Mucosa of descending colon (tissue), 3 donors: ENCODE measurements at regions not wholly inside any gene's neighbourhood (a gene's known extent, or its start where the extent isn't known, plus 50 kb on each side); places are given as distances from the start of the nearest gene placed in this dataset.

Experiments used
- ATAC-seq: fragments of 200-7000 bp; cut with Tn5 transposase; one replicate; pipeline ENCODE4 v1.9.1; 2020; ENCODE audit warnings: mild to moderate bottlenecking, moderate library complexity
- DNase-seq, 3 donors: peaks; one replicate each; pipeline ENCODE4 v3.0.0-alpha.2; 2020
- H3K36me3 ChIP-seq: fragments of 200-600 bp; one replicate; pipeline ENCODE4 v1.8.0; 2021; ENCODE audit warnings: low read depth, mild to moderate bottlenecking
- H3K4me1 ChIP-seq: fragments of 200-600 bp; one replicate; pipeline ENCODE4 v1.8.0; 2021; ENCODE audit warnings: low read depth, mild to moderate bottlenecking
- H3K4me3 ChIP-seq: fragments of 200-600 bp; one replicate; pipeline ENCODE4 v1.8.0; 2021; ENCODE audit warnings: mild to moderate bottlenecking
- H3K9me3 ChIP-seq: fragments of 200-600 bp; one replicate; pipeline ENCODE4 v1.8.0; 2021; ENCODE audit warnings: mild to moderate bottlenecking
- intact Hi-C, 2 donors: fragments of 100-400 bp; cut with DNase I in 1 of 2; cut with micrococcal nuclease in 1 of 2; formaldehyde crosslinking; loops; one replicate each; pipeline versions ENCODE4 v1.11.0 to v1.11.1; 2022; cut with DNase I, micrococcal nuclease
- TF ChIP-seq, protein P1 (sequence below): fragments of 200-600 bp; IDR thresholded peaks from one replicate; pipeline ENCODE4 v1.8.0; 2022; ENCODE audit warnings: antibody characterized with exemption, mild to moderate bottlenecking
- donor health status: DM: no; HTN: no; CAD: no; lungs with moderate emphysema.
- donor health status: DM: no; HTN: no; CAD: no.
- donor health status: DM: no; HTN: yes; CAD: no.

DNA sequence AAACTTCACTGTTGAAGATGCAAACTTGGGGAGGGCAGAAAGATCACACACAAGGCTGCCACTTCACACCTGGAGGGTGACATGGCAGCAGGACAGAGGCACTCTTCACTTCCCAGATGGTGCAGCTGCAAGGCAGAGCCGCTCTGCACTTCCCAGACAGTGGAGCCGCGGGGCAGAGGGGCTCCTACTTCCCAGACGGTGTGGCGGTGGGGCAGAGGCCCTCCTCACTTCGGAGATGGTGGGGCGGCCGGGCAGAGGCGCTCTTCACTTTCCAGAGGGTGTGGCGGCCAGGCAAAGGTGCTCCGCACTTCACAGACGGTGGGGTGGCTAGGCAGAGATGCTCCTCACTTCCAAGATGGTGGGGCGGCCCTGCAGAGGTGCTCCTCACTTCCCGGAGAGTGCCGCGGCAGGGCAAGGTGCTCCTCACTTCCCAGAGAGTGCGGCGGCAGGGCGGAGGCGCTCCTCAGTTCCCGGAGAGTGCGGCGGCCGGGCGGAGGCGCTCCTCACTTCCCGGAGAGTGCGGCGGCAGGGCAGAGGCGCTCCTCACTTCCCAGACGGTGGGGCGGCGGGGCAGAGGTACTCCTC, 58.3 kb upstream of the PPP1R9A start:
- Histone ChIP-seq H3K4me1 (no peaks in the 10 kb centered on the region), H3K4me3 (no peak overlapping the region), H3K36me3 (no peaks in the 10 kb centered on the region), H3K9me3 (peaks cover 10% of the 10 kb centered on the region)
- intact Hi-C loops, result no loop called here
- DNase-seq (no peak), ATAC-seq (no peak)
- TF ChIP-seq, protein P1, sequence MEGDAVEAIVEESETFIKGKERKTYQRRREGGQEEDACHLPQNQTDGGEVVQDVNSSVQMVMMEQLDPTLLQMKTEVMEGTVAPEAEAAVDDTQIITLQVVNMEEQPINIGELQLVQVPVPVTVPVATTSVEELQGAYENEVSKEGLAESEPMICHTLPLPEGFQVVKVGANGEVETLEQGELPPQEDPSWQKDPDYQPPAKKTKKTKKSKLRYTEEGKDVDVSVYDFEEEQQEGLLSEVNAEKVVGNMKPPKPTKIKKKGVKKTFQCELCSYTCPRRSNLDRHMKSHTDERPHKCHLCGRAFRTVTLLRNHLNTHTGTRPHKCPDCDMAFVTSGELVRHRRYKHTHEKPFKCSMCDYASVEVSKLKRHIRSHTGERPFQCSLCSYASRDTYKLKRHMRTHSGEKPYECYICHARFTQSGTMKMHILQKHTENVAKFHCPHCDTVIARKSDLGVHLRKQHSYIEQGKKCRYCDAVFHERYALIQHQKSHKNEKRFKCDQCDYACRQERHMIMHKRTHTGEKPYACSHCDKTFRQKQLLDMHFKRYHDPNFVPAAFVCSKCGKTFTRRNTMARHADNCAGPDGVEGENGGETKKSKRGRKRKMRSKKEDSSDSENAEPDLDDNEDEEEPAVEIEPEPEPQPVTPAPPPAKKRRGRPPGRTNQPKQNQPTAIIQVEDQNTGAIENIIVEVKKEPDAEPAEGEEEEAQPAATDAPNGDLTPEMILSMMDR, result no peak

DNA sequence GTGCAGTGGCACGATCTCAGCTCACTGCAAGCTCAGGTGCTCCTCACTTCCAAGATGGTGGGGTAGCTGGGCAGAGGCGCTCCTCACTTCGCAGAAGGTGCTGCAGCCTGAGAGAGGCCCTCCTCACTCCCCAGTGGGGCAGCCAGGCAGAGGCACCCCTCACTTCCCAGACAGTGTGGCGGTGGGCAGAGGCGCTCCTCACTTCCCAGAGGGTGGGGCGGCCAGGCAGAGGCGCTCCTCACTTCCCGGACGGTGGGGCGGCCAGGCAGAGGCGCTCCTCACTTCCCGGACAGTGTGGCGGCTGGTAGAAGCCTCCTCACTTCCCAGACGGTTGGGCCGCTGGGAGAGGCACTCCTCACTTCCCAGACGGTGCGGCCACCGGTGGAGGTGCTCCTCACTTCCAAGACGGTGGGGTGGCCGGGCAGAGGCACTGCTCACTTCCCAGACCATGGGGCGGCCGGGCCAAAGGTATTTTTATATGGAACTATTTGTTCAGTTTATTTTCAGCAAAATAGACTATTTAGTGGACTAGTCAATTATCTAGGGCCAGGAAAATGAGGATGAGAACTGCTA, 57.7 kb upstream of the PPP1R9A start:
- TF ChIP-seq, protein P1, result no peak
- no peaks in the 10 kb centered on the region for H3K36me3 ChIP-seq

DNA sequence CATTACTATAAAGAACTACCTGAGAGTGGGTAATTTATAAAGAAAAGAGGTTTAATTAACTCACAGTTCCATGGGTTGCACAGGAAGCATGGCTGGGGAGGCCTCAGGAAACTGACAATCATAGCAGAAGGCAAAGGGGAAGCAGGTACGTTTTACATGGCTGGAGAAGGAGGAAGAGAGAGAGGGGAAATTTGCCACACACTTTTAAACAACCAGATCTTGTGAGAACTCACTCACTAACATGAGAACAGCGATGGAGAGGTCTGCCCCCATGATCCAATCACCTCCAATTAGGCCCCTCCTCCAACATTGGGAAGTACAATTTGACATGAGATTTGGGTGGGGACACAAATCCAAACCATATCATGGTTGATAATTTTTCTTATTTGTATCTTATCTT, 51.8 kb upstream of the PPP1R9A start:
- ATAC-seq, result no peak
- TF ChIP-seq, protein P1, result no peak
- intact Hi-C loops, result loop anchor here in 1 of 2 donors (10.0 kb wide), 1 partner anchor 521 kb away; no protein-coding TSS in a partner anchor
- no peaks in the 10 kb centered on the region for H3K9me3 ChIP-seq
- no peaks in the 10 kb centered on the region for H3K36me3 ChIP-seq
- H3K4me1 ChIP-seq, result no peaks in the 10 kb centered on the region
- no peak overlapping the region for H3K4me3 ChIP-seq
- DNase-seq, result no peak

More for the DNA sequence above, 57.7 kb upstream of the PPP1R9A start:
- ATAC-seq (no peak), DNase-seq (no peak)
- intact Hi-C loops, result loop anchor here in 1 of 2 donors (10.0 kb wide), 1 partner anchor 515 kb away; no protein-coding TSS in a partner anchor
- Histone ChIP-seq H3K4me1 (no peaks in the 10 kb centered on the region), H3K9me3 (peaks cover 4% of the 10 kb centered on the region), H3K4me3 (no peak overlapping the region)

DNA sequence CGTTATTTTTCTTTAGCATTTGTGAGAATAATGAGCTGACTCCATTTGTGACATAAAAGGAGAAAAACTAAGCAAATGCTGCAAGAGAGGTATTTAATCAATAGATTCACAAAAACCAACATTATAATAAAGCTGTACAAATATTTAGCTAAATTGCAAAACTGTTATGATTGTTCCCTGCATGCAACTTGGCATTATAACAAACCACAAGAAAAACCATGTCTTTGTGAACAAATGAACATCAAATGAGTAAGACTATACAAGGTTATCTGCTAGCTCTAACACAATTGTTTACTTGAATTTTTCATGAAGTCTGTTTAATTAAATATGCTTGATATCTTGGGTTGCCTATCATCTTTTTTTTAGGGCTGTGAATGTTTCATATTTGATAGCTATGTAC, 50.8 kb upstream of the PPP1R9A start:
- Histone ChIP-seq H3K4me3 (no peak overlapping the region), H3K9me3 (no peaks in the 10 kb centered on the region), H3K4me1 (no peaks in the 10 kb centered on the region), H3K36me3 (no peaks in the 10 kb centered on the region)
- DNase-seq (no peak), ATAC-seq (no peak)
- TF ChIP-seq, protein P1, result no peak
- intact Hi-C loops, result loop anchor here in 1 of 2 donors (10.0 kb wide), 1 partner anchor 522 kb away; no protein-coding TSS in a partner anchor
